ENCODE measurements at regions not wholly inside any gene's neighbourhood (a gene's known extent, or its start where the extent isn't known, plus 50 kb on each side); places are given as distances from the start of the nearest gene placed in this dataset.
A peak's percentile ranks its signal among the peaks of the same experiment; 100 is the strongest.

GRCh38 chr2:134170700-134171099 lies 83.2 kb upstream of the MGAT5 start:
- Mint-ChIP-seq H3K4me3 (ENCODE audit: unreplicated experiment) (no peak overlapping the region), H3K27ac (ENCODE audit: unreplicated experiment) (no peak overlapping the region), H3K4me1 (ENCODE audit: unreplicated experiment) (peaks cover 8% of the 10 kb centered on the region), H3K27me3 (ENCODE audit: unreplicated experiment) (no peaks in the 10 kb centered on the region), H3K36me3 (ENCODE audit: unreplicated experiment) (no peaks in the 10 kb centered on the region), H3K9me3 (ENCODE audit: unreplicated experiment) (no peaks in the 10 kb centered on the region)
- DNase-seq (ENCODE audit: extremely low spot score, unreplicated experiment), result no peak
- TF ChIP-seq, protein P1, sequence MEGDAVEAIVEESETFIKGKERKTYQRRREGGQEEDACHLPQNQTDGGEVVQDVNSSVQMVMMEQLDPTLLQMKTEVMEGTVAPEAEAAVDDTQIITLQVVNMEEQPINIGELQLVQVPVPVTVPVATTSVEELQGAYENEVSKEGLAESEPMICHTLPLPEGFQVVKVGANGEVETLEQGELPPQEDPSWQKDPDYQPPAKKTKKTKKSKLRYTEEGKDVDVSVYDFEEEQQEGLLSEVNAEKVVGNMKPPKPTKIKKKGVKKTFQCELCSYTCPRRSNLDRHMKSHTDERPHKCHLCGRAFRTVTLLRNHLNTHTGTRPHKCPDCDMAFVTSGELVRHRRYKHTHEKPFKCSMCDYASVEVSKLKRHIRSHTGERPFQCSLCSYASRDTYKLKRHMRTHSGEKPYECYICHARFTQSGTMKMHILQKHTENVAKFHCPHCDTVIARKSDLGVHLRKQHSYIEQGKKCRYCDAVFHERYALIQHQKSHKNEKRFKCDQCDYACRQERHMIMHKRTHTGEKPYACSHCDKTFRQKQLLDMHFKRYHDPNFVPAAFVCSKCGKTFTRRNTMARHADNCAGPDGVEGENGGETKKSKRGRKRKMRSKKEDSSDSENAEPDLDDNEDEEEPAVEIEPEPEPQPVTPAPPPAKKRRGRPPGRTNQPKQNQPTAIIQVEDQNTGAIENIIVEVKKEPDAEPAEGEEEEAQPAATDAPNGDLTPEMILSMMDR (IDR thresholded peaks at IDR 0.05), result no peak

GRCh38 chr2:134173338-134174016 lies 80.4 kb upstream of the MGAT5 start:
- Mint-ChIP-seq H3K27me3 (ENCODE audit: unreplicated experiment) (no peaks in the 10 kb centered on the region), H3K36me3 (ENCODE audit: unreplicated experiment) (no peaks in the 10 kb centered on the region), H3K4me1 (ENCODE audit: unreplicated experiment) (peaks cover 12% of the 10 kb centered on the region), H3K9me3 (ENCODE audit: unreplicated experiment) (no peaks in the 10 kb centered on the region), H3K27ac (ENCODE audit: unreplicated experiment) (no peak overlapping the region), H3K4me3 (ENCODE audit: unreplicated experiment) (no peak overlapping the region)
- TF ChIP-seq, protein P1 (IDR thresholded peaks at IDR 0.05), result no peak
- DNase-seq (ENCODE audit: extremely low spot score, unreplicated experiment), result no peak

- H3K9me3 Mint-ChIP-seq (ENCODE audit: unreplicated experiment), result no peaks in the 10 kb centered on the region
- H3K27me3 Mint-ChIP-seq (ENCODE audit: unreplicated experiment), result no peaks in the 10 kb centered on the region
- no peaks in the 10 kb centered on the region for H3K36me3 Mint-ChIP-seq (ENCODE audit: unreplicated experiment)
- no peak for DNase-seq (ENCODE audit: extremely low spot score, unreplicated experiment)
- no peak overlapping the region for H3K4me3 Mint-ChIP-seq (ENCODE audit: unreplicated experiment)
- peaks cover 12% of the 10 kb centered on the region for H3K4me1 Mint-ChIP-seq (ENCODE audit: unreplicated experiment)
- H3K27ac Mint-ChIP-seq (ENCODE audit: unreplicated experiment), result no peak overlapping the region
- TF ChIP-seq, protein P1 (IDR thresholded peaks at IDR 0.05), result no peak
Measured at GRCh38 chr2:134174711-134175110, 79.2 kb upstream of the MGAT5 start.

GRCh38 chr2:134175834-134176233 lies 78.0 kb upstream of the MGAT5 start:
- TF ChIP-seq, protein P1 (IDR thresholded peaks at IDR 0.05), result no peak
- H3K4me1 Mint-ChIP-seq (ENCODE audit: unreplicated experiment), result peaks cover 16% of the 10 kb centered on the region
- no peaks in the 10 kb centered on the region for H3K27me3 Mint-ChIP-seq (ENCODE audit: unreplicated experiment)
- no peaks in the 10 kb centered on the region for H3K36me3 Mint-ChIP-seq (ENCODE audit: unreplicated experiment)
- no peak for DNase-seq (ENCODE audit: extremely low spot score, unreplicated experiment)
- no peaks in the 10 kb centered on the region for H3K9me3 Mint-ChIP-seq (ENCODE audit: unreplicated experiment)
- no peak overlapping the region for H3K4me3 Mint-ChIP-seq (ENCODE audit: unreplicated experiment)
- H3K27ac Mint-ChIP-seq (ENCODE audit: unreplicated experiment), result peak overlapping the region; percentile 2

DNA sequence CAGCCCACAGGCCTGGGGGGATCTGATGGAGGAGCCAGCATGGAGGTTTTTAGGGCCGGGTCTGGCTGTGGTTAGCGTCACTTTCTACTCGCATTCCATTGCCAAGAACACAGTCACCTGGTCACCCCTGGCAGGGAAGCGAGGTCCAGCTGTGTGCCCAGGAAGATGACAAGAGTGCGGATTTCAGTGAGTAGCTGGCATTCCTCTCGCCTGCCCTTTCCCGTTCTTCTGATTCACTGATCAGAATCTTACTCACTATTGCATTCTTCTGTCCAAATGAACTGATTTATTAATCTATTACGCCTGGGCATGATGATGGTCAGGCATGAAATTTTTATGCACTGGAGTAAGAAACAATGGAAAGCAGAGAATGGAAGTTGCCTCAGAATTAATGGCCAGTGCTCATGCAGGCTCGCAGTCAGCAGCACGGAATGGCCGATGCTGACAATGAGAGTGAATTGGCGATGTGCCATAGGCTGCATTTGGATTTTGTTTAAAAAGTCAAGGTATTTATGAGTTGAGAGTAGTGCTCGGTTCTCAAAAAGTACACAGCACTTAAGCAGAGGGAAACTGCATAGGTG lies 76.4 kb upstream of the MGAT5 start:
- Mint-ChIP-seq H3K27ac (ENCODE audit: unreplicated experiment) (no peak overlapping the region), H3K4me3 (ENCODE audit: unreplicated experiment) (no peak overlapping the region), H3K27me3 (ENCODE audit: unreplicated experiment) (no peaks in the 10 kb centered on the region), H3K9me3 (ENCODE audit: unreplicated experiment) (no peaks in the 10 kb centered on the region), H3K36me3 (ENCODE audit: unreplicated experiment) (no peaks in the 10 kb centered on the region), H3K4me1 (ENCODE audit: unreplicated experiment) (peaks cover 16% of the 10 kb centered on the region)
- DNase-seq (ENCODE audit: extremely low spot score, unreplicated experiment), result no peak
- TF ChIP-seq, protein P1 (IDR thresholded peaks at IDR 0.05), result no peak

Measured in osteocyte (in vitro differentiated cells).